OCI-LY7 (cell line): ENCODE measurements at regions not wholly inside any gene's neighbourhood (a gene's known extent, or its start where the extent isn't known, plus 50 kb on each side); places are given as distances from the start of the nearest gene placed in this dataset.

Source experiments
- BruUV-seq: library from RNA; stranded (reverse); fragments of 400-500 nt; replicated peaks from 2 replicates; lab custom pipeline; 2021; lab: Mats Ljungman, UMichigan
- CTCF ChIA-PET: fragments of 300-600 bp; sonication (Branson Sonifier 250); formaldehyde crosslinking; loops from one replicate; lab custom pipeline; 2022; ENCODE audit warnings: antibody characterized with exemption; ENCODE audit not compliant: unreplicated experiment; lab: Charles Lee
- POLR2A ChIA-PET: fragments of 300-600 bp; sonication (Branson Sonifier 250); formaldehyde crosslinking; loops from one replicate; lab custom pipeline; 2022; ENCODE audit warnings: antibody characterized with exemption; lab: Charles Lee
- DNase-seq: peaks from one replicate; pipeline ENCODE4 v3.0.0-alpha.2; 2015; ENCODE audit warnings: low spot score
- H2AFZ ChIP-seq: fragments of 200-600 bp; sonication (generic), shearing (Covaris generic); 2 replicates; pipeline ENCODE4 v1.6.1; 2014; ENCODE audit warnings: mild to moderate bottlenecking, antibody characterized with exemption, low read length, moderate library complexity
- H3K27ac ChIP-seq: fragments of 200-600 bp; sonication (generic); 2 replicates; pipeline ENCODE4 v1.5.1; 2014; ENCODE audit warnings: mixed run types, low read depth, mild to moderate bottlenecking, moderate library complexity, low read length, inconsistent platforms; ENCODE audit not compliant: poor library complexity, severe bottlenecking
- H3K36me3 ChIP-seq: fragments of 200-600 bp; sonication (generic); 2 replicates; pipeline ENCODE4 v1.6.1; 2014; ENCODE audit warnings: mild to moderate bottlenecking, antibody characterized with exemption, low read length, moderate library complexity, mixed read lengths; ENCODE audit not compliant: insufficient read depth
- H3K4me1 ChIP-seq: fragments of 200-600 bp; sonication (generic); 2 replicates; pipeline ENCODE4 v1.5.1; 2014; ENCODE audit warnings: mild to moderate bottlenecking, low read length; ENCODE audit not compliant: insufficient read depth, poor library complexity, severe bottlenecking
- H3K4me2 ChIP-seq: fragments of 200-600 bp; sonication (generic); 2 replicates; pipeline ENCODE4 v1.6.1; 2014; ENCODE audit warnings: mild to moderate bottlenecking, low read length
- H3K4me3 ChIP-seq: fragments of 200-600 bp; sonication (generic); 2 replicates; pipeline ENCODE4 v1.5.1; 2014; ENCODE audit warnings: mild to moderate bottlenecking, low read depth, low read length; ENCODE audit not compliant: poor library complexity, severe bottlenecking
- H3K79me2 ChIP-seq: fragments of 200-600 bp; sonication (generic); 2 replicates; pipeline ENCODE4 v1.6.1; 2016; ENCODE audit warnings: low read depth, mild to moderate bottlenecking, low read length, moderate library complexity, mixed read lengths; ENCODE audit not compliant: insufficient read depth
- H3K9me2 ChIP-seq: fragments of 200-600 bp; sonication (generic); 2 replicates; pipeline ENCODE4 v1.6.1; 2016; ENCODE audit warnings: mild to moderate bottlenecking, low read length, mixed read lengths; ENCODE audit not compliant: insufficient read depth
- H3K9me3 ChIP-seq: fragments of 200-600 bp; sonication (generic); 2 replicates; pipeline ENCODE4 v1.6.1; 2014; ENCODE audit warnings: mild to moderate bottlenecking, mixed run types, low read length, mixed read lengths
- H4K20me1 ChIP-seq: fragments of 200-600 bp; sonication (generic); 2 replicates; pipeline ENCODE4 v1.6.1; 2014; ENCODE audit warnings: mild to moderate bottlenecking, antibody characterized with exemption, low read length, moderate library complexity, mixed read lengths; ENCODE audit not compliant: insufficient read depth
- EZH2phosphoT487 ChIP-seq: fragments of 200-600 bp; sonication (generic); IDR thresholded peaks from 2 replicates; pipeline ENCODE4 v1.6.1; 2018; ENCODE audit warnings: low read depth, borderline replicate concordance, mild to moderate bottlenecking, mixed run types, antibody characterized with exemption, low read length, moderate library complexity, mixed read lengths
- intact Hi-C: fragments of 100-400 bp; cut with micrococcal nuclease; formaldehyde crosslinking; loops from one replicate; pipeline ENCODE4 v1.10.0; 2022; ENCODE audit not compliant: unreplicated experiment
- TF ChIP-seq, protein P1 (sequence below): fragments of 200-600 bp; sonication (generic); conservative IDR thresholded peaks from 2 replicates; pipeline ENCODE4 v1.5.1; 2014; ENCODE audit warnings: mild to moderate bottlenecking, antibody characterized with exemption, low read length, moderate library complexity, mixed read lengths

DNA sequence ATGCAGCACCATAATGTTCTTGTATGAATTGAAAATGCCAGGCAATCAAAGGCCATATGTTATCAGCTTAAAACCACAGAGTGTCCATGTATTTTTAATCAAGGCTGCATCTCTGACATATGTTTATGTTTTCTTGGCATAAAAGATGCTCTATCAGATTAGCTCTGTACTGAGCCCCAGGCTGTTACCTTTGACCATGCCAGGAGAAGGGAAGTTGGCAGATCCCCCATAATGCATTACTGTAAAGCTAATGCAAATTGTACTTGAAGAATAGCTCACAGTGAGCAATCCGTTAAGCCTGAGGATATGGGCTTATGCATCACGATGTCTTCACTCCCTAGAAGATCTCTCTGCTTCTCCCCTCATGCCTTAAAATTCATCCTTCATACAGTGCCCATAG, 414.4 kb downstream of the BRINP1 start:
- no peak for DNase-seq
- H2AFZ ChIP-seq: no peak overlapping the region
- no TSS peak for BruUV-seq
- H3K4me1 ChIP-seq: no peaks in the 10 kb centered on the region
- no peaks in the 10 kb centered on the region for H3K36me3 ChIP-seq
- H3K4me2 ChIP-seq: no peak overlapping the region
- no peaks in the 10 kb centered on the region for H3K79me2 ChIP-seq
- intact Hi-C loops: no loop called here
- H4K20me1 ChIP-seq: no peaks in the 10 kb centered on the region
- no peak for TF ChIP-seq EZH2phosphoT487
- TF ChIP-seq, protein P1, sequence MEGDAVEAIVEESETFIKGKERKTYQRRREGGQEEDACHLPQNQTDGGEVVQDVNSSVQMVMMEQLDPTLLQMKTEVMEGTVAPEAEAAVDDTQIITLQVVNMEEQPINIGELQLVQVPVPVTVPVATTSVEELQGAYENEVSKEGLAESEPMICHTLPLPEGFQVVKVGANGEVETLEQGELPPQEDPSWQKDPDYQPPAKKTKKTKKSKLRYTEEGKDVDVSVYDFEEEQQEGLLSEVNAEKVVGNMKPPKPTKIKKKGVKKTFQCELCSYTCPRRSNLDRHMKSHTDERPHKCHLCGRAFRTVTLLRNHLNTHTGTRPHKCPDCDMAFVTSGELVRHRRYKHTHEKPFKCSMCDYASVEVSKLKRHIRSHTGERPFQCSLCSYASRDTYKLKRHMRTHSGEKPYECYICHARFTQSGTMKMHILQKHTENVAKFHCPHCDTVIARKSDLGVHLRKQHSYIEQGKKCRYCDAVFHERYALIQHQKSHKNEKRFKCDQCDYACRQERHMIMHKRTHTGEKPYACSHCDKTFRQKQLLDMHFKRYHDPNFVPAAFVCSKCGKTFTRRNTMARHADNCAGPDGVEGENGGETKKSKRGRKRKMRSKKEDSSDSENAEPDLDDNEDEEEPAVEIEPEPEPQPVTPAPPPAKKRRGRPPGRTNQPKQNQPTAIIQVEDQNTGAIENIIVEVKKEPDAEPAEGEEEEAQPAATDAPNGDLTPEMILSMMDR: no peak
- no peaks in the 10 kb centered on the region for H3K9me3 ChIP-seq
- ChIA-PET POLR2A (interaction anchor here (0.6 kb wide), 1 partner anchor 472 kb away, joined by 3 read pairs; no protein-coding TSS in a partner anchor), CTCF (no interaction called here)
- no peak overlapping the region for H3K27ac ChIP-seq
- no peaks in the 10 kb centered on the region for H3K9me2 ChIP-seq
- H3K4me3 ChIP-seq: no peak overlapping the region

DNA sequence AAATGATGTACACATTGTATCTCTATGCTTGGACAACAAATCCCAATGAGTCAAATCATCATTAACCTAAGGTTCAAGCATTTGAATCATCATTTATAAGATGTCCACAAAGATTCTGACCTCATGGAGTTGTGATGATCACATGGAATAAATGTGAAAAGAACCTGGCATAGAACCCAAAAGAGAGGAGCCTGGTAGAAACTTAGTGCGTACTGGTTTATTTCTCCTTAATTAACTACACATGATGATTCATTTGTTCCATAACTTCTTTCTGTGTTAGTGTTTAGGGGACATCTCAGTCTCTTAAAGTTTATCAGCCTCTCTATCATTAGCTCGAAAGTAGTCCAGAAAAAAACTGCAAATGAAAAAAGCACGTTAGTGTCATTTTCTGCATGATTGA, 411.6 kb downstream of the BRINP1 start:
- no peak overlapping the region for H3K27ac ChIP-seq
- POLR2A ChIA-PET: no interaction called here
- no peaks in the 10 kb centered on the region for H4K20me1 ChIP-seq
- no peaks in the 10 kb centered on the region for H3K4me1 ChIP-seq
- no peaks in the 10 kb centered on the region for H3K36me3 ChIP-seq
- H3K9me2 ChIP-seq: no peaks in the 10 kb centered on the region
- no peaks in the 10 kb centered on the region for H3K79me2 ChIP-seq
- intact Hi-C loops: no loop called here
- H2AFZ ChIP-seq: no peak overlapping the region
- no peak for DNase-seq
- no TSS peak for BruUV-seq
- CTCF ChIA-PET: no interaction called here
- H3K9me3 ChIP-seq: no peaks in the 10 kb centered on the region
- no peak overlapping the region for H3K4me2 ChIP-seq
- no peak for TF ChIP-seq EZH2phosphoT487
- TF ChIP-seq, protein P1: no peak
- no peak overlapping the region for H3K4me3 ChIP-seq

DNA sequence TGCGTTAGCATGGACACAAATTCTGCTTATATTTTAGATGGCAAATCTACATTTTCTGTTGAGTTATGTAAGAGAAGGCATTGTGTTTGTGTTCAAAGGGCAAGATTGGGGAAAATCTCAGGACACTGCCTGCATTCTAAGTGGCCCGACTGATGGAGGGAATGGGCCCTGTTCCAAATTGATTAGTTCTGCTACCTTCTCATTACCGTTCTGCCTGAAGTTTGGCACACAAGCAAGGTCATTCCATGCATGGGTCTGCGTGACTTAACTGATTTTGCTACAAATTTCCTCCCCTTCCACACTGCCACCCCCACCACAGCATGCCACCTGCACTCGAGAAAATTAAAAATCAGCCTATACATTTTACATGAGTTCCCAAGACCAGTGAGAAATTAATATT, 409.9 kb downstream of the BRINP1 start:
- no TSS peak for BruUV-seq
- H2AFZ ChIP-seq: no peak overlapping the region

More for the DNA sequence above, 409.9 kb downstream of the BRINP1 start:
- H3K4me3 ChIP-seq: no peak overlapping the region
- H3K27ac ChIP-seq: no peak overlapping the region
- intact Hi-C loops: no loop called here
- DNase-seq: no peak
- no peaks in the 10 kb centered on the region for H3K79me2 ChIP-seq
- H4K20me1 ChIP-seq: no peaks in the 10 kb centered on the region
- no peaks in the 10 kb centered on the region for H3K4me1 ChIP-seq
- POLR2A ChIA-PET: no interaction called here
- no peak for TF ChIP-seq EZH2phosphoT487
- TF ChIP-seq, protein P1: no peak
- no peaks in the 10 kb centered on the region for H3K9me3 ChIP-seq
- H3K36me3 ChIP-seq: no peaks in the 10 kb centered on the region
- CTCF ChIA-PET: no interaction called here
- H3K9me2 ChIP-seq: no peaks in the 10 kb centered on the region
- H3K4me2 ChIP-seq: no peak overlapping the region
